ENCODE measurements at regions not wholly inside any gene's neighbourhood (a gene's known extent, or its start where the extent isn't known, plus 50 kb on each side); places are given as distances from the start of the nearest gene placed in this dataset.

DNA sequence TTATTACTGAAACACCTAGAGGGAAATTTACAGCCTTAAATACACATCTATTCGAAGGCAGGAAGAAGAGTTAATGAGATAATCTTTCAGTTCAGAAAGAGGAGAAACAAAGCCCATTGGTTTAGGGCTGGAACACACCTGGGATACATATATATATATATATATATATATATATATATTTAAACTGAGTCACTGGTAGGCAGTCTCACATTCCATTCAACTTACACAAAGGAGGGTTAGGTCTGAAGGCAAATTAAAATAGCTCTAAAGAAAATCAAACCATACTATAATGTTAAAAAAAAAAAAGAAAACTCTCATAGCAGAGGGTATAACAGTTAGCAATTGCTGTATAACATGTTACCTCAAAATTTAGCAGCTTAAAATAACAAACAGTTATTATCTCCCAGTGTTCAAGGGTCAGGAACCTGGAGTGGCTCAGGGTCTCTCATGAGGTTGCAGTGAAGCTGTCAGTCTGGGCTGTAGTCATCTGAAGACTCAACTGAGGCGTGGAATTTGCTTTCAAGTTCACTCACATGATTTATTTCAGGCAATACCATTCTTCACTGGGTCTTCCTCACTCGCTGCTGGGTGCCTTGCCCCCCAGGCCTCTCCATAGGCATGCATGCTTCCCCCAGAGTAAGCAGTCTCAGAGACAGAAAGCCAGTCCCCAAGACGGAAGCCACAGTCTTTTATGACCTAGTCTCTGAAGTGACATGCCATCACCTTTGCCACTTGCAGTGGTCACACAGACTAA is 332.8 kb downstream of the NSG2 start:
- H3K9me3 ChIP-seq: peaks cover 0 to 6% (median 0%) of the 10 kb centered on the region in 8 donors
- H3K36me3 ChIP-seq: no peaks in the 10 kb centered on the region
- H3K27ac ChIP-seq: no peak overlapping the region
- H3K4me1 ChIP-seq: no peaks in the 10 kb centered on the region
- no peak for DNase-seq
- TF ChIP-seq CTCF (IDR thresholded peaks at IDR 0.05 in 8 of 11, conservative IDR thresholded peaks at IDR 0.05 in 3 of 11) (no peak), POLR2A (IDR thresholded peaks at IDR 0.05) (no peak), POLR2AphosphoS5 (IDR thresholded peaks at IDR 0.05) (no peak)
- intact Hi-C loops (cut with DNase I; ENCODE audit: low total_unique reads): no loop called here
- H3K27me3 ChIP-seq (replicated peaks in 1 of 7): no peaks in the 10 kb centered on the region
- WGBS, 5 donors: 63 to 77% (median 69%) methylated on average over 3 to 4 of the region's 4 CpGs
- H3K4me3 ChIP-seq: no peak overlapping the region

DNA sequence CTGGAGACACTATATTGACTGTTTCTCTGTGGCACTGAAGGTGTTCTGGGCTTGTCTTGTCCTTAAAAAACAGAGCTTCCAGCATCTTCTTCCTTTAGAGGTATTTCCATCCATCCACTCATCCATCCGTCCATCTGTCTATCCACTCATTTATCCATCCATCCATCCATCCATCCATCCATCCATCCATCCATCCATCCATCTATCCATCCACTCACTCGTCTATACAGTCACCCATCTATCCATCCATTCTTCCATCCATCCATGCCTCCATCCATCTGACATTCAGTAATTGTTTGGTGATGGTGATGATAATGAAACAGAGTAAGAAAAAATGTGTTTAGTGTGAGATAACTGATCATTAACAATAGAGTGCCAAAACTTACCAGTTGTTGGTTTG is 334.8 kb downstream of the NSG2 start:
- Histone ChIP-seq H3K36me3 (no peaks in the 10 kb centered on the region), H3K27ac (no peak overlapping the region), H3K4me1 (no peaks in the 10 kb centered on the region), H3K27me3 (replicated peaks in 1 of 7) (peaks cover 0 to 5% (median 0%) of the 10 kb centered on the region in 7 donors), H3K4me3 (no peak overlapping the region), H3K9me3 (peaks cover 0 to 6% (median 0%) of the 10 kb centered on the region in 8 donors)
- intact Hi-C loops (cut with DNase I; ENCODE audit: low total_unique reads): no loop called here
- 71 to 91% (median 73%) methylated on average over 2 of the region's 2 CpGs for WGBS, 5 donors
- TF ChIP-seq POLR2AphosphoS5 (IDR thresholded peaks at IDR 0.05) (no peak), POLR2A (IDR thresholded peaks at IDR 0.05) (no peak), CTCF (IDR thresholded peaks at IDR 0.05 in 8 of 11, conservative IDR thresholded peaks at IDR 0.05 in 3 of 11) (no peak)
- no peak for DNase-seq

DNA sequence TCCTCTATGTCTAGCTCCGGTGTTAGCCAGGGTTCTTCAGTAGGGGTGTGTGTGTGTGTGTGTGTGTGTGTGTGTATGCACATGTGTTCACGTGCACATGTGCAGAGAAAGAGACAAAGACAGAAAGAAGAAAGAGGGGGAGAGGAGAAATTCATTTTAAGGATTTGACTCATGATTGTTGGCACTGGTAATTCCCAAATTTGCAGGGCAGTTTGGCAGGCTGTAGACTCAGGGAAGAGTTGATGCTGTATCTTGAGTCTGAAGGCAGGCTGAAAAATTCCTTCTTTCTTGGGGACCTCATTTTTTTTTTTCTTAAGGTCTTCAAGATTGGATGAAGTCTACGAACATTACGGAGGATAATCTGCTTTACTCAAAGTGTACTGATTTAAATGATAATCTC is 335.7 kb downstream of the NSG2 start:
- Histone ChIP-seq H3K27me3 (replicated peaks in 1 of 7) (peaks cover 0 to 10% (median 0%) of the 10 kb centered on the region in 7 donors), H3K36me3 (no peaks in the 10 kb centered on the region), H3K27ac (no peak overlapping the region), H3K4me1 (no peaks in the 10 kb centered on the region), H3K4me3 (no peak overlapping the region), H3K9me3 (peaks cover 0 to 6% (median 0%) of the 10 kb centered on the region in 8 donors)
- intact Hi-C loops (cut with DNase I; ENCODE audit: low total_unique reads): no loop called here
- 69 to 90% (median 79%) methylated on average over 4 of the region's 4 CpGs for WGBS, 5 donors
- TF ChIP-seq POLR2AphosphoS5 (IDR thresholded peaks at IDR 0.05) (no peak), CTCF (IDR thresholded peaks at IDR 0.05 in 8 of 11, conservative IDR thresholded peaks at IDR 0.05 in 3 of 11) (no peak), POLR2A (IDR thresholded peaks at IDR 0.05) (no peak)
- no peak for DNase-seq

DNA sequence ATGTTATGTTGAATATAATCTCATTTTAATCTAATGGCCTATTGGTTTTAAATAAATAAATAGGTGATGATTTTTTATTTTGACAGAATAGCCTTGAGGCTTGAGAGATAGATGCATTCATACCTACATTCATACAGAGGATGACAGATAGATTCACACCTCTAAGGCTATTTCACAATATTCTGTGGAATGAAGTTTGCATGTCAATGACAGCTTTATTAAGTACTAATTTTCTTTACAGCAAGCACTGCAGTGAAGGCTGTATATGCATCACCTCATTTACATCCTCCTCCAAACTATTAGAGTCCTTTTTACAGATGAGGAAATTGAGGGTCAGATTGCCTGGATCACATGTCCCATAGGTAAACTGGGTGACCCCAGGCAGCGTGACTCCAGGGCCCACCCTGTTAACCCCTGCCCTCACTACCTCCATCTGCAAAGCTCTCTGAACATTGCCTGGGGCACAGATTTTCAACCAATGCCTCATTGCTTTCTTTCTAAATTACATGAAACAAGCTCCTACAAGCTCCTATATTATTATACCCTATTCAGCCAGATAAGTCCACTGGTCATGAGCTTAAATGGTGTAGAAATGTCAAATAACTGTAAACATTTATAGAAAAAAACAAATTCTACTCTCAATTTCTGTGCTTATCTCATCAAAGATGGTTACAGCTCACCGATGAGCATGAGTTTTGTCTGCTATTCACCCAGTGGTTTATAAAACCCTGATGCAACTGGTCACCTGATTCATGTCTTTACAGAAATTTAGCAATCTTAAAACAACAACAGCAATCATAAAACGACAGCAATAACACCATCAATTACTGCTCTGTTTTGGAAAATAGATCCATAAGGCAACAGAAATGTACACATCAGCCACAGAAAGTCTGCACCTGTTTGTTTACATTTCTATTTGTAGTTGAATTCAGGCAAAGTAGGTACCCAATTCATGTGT is 338.0 kb downstream of the NSG2 start:
- no peaks in the 10 kb centered on the region for H3K36me3 ChIP-seq
- DNase-seq: no peak
- no peak for TF ChIP-seq POLR2A (IDR thresholded peaks at IDR 0.05)
- TF ChIP-seq POLR2AphosphoS5 (IDR thresholded peaks at IDR 0.05): no peak
- no peak for TF ChIP-seq CTCF (IDR thresholded peaks at IDR 0.05 in 8 of 11, conservative IDR thresholded peaks at IDR 0.05 in 3 of 11)
- WGBS, 5 donors: 71 to 85% (median 80%) methylated on average over 3 of the region's 3 CpGs
- no peak overlapping the region for H3K4me3 ChIP-seq
- H3K27ac ChIP-seq: no peak overlapping the region
- H3K27me3 ChIP-seq (replicated peaks in 1 of 7): peaks cover 0 to 28% (median 5%) of the 10 kb centered on the region in 7 donors
- intact Hi-C loops (cut with DNase I; ENCODE audit: low total_unique reads): no loop called here
- peaks cover 0 to 4% (median 0%) of the 10 kb centered on the region in 8 donors for H3K9me3 ChIP-seq
- no peaks in the 10 kb centered on the region for H3K4me1 ChIP-seq
